Skeletal muscle cell (primary cell): ENCODE measurements at regions not wholly inside any gene's neighbourhood (a gene's known extent, or its start where the extent isn't known, plus 50 kb on each side); places are given as distances from the start of the nearest gene placed in this dataset.
"Not testable (repeated sequence)": the region's sequence is repeated elsewhere in the genome, so short reads cannot be mapped to it uniquely, and the experiment has no call there.

Experiments
- DNase-seq: peaks from one replicate; pipeline ENCODE4 v3.0.0-alpha.2; 2010; ENCODE audit warnings: low read depth
- H3K4me3 ChIP-seq: 2 replicates; pipeline ENCODE4 v1.5.1; 2011; ENCODE audit warnings: low read depth, mild to moderate bottlenecking, control low read depth, low read length, moderate library complexity

DNA sequence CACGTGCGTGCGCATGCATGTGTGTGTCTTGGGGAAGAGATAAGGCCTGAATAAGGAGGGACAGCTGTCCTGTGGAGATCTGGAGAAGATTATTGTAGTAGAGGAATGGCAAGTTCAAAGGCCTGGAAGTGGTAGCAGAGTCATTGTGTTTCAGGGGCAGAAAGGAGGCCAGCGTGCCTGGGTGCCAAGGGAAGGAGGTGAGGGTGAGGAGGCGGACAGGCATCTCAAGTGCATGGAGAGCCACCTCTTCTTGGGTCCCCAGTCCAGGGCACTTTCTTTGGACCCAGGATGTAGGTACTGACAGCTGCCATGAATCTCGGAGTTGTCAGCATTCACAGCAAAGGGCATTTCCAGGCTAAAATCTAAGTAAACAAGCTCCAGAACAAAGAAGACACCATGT, 279.7 kb upstream of the PLGLB1 start:
- not testable (repeated sequence) for H3K4me3 ChIP-seq, DNase-seq

DNA sequence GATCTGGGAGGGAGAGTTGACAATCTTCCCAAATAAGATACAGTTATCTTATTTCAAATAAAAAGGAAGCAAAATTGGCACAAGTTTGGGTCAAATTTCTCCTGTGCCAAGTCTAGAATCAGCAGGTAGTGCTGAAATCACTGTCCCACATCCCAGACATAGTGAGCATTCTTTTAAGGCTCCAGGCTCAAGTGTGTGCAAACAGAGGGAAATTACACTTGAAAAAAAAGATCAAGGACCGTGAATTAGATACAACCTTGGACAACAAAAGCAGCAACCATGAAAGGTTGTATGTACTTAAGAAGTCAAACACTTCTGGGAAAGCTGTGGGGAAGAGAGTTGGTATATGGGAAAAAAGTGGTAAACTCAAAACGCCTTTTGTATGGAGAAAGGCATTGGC, 280.2 kb upstream of the PLGLB1 start:
- DNase-seq, H3K4me3 ChIP-seq: not testable (repeated sequence)

DNA sequence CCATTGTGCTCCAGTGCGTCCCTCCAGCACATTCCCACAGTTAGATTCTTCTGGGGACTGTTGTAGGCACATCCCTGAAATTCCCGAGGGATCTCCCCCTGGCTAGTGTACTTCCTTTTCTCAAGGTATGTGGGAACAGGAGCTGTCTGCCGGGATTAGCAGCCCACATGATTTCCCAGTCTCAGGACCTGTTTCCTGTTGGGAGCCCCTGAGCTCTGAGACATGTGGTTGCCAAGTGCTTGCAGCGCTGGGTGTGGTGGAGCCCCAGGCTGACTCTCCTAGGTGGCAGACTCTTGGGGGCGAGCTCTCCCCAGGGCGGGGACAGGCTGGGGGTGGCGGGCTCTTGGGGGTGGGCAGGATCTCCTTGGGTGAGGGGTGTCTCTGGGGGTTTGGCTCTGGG, 287.0 kb upstream of the PLGLB1 start:
- not testable (repeated sequence) for H3K4me3 ChIP-seq, DNase-seq

DNA sequence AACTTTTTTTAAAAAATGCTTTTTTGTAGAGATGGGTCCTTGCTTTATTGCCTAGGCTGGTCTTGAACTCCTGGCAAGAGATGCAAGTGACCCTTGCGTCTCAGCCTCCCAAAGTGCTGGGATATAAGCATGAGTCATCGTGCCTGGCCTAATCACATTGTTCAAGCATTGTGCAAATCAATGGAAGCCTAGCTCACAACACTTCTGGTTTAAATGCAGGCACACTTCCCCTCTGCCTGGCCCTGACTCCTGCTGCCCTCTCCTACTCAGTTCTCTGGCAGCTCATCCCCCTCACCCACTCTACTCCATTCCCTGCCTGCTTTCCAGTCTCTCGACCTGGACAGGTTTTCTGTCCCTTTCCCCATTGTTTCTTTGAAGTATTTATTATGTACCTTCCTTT, 288.1 kb upstream of the PLGLB1 start:
- not testable (repeated sequence) for H3K4me3 ChIP-seq, DNase-seq

DNA sequence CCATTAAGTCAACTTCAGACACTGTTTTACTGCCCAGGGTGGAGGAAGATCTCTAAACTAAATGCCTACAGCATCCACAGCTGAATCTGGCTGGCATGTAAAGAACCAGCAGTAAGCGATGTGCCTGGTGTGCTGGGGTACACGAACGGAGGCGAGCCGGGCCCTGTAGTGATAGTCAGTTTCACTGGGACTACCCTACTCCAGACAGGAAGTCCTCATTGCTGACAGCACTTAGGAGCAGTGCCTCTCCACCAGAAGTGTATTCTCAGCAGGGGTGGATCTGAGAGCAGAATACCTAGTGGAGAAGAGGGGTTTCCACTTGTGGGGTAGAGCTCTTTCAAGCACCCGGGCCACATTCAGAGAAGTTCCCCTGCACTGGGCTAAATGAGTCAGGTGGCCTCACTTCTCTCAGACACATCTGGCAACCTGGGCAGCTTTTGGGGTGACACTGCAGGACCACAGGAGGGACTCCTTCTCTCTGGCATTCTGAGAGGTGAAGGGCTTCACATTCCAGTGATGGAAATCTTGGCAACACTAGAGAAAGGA, 290.3 kb upstream of the PLGLB1 start:
- DNase-seq, H3K4me3 ChIP-seq: not testable (repeated sequence)

DNA sequence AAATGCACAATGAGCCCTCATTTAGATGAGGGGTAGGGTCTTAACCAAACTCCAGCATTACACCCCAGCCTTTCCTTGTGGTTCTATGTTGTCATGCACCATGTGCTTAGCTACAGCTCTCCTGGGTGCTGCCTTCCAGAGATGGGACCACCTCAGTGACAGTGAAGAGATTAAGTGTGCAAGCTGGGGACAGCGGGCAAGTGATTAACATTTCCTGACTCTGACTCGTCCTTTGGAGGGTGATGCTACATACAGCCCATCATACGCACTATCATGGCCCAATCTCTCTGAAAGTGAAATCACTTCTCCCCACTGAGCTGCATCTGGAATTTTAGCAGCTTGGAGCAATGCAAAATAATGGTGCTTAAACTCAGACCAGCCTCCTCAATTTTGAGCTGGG, 293.0 kb upstream of the PLGLB1 start:
- DNase-seq, H3K4me3 ChIP-seq: not testable (repeated sequence)

DNA sequence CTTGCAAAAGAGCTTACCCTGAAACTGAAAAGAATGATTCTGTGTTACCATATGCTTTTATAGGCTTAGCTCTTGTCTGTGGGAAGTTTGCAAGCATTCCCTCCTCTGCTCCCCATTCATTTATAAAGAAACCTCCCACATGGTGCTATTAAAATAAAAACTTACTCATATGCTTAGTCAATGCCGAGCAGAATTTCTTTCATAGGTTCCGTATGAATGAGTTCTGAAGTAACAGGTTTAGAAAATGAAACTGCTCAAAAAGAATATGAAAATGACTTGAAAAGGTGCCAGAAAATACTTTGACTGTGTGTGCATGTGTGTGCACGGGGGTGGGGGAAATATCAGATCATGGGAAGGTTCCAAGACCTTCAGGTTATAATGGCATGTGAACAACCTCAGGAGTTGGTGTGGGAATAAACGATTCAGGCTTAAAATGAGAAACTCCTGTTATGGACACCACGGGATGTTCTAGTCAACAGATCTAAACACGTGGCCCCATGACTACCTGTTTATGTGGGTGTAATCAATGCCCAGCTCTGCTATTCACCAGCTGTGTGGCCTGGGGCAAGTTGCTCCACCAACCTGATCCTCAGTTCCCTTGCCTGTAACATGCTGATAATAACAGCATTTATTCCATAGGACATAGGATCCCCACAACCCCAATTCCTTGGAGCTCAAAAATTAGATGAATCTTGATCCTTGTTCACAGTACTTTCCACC, 293.7 kb upstream of the PLGLB1 start:
- H3K4me3 ChIP-seq, DNase-seq: not testable (repeated sequence)

DNA sequence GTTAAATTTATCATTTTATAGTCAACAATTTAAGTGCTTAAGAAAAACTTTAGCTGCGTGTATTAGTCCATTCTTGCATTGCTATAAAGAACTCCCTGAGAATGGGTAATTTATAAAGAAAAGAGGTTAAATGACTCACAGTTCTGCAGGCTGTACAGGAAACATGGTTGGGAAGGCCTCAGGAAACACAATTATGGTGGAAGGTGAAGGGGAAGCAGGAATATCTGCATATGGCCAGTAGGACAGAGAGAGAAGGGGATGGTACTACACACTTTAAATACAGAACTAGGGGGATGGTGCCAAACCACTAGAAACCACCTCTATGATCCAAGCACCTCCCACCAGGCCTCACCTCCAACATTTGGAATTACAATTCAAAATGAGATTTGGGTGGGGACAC, 295.5 kb upstream of the PLGLB1 start:
- H3K4me3 ChIP-seq, DNase-seq: not testable (repeated sequence)

DNA sequence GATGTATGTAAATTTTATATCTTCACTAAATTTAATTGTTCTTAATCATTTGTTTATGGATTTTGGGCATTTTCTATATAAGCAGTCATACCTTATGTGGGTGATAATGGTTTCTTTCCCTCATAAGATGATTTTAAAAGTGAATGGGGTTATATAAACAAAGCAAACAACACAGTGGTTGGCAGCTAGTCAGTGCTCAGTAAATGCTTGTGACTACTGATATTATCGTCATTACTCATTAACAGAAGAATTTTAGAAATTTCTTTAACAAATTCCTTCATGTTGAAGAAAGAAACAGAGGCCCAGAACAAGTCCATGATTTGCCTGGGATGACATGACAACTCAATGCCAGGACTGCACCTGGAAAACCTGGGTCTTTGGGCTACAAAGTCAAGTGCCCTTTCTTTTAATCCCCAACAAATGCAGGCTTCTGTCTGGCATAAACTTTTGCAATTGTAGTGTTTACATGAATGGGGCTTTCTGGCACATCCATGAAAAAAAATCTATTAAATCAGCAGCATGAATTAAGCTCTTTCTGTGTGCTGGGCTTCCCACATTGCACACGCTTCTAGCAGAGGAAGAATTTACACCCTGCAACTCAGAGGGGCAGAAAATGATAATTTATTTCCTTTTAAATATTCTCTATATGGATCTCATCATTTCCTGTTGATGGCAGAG, 297.3 kb upstream of the PLGLB1 start:
- DNase-seq: peak; percentile 22
- not testable (repeated sequence) for H3K4me3 ChIP-seq

DNA sequence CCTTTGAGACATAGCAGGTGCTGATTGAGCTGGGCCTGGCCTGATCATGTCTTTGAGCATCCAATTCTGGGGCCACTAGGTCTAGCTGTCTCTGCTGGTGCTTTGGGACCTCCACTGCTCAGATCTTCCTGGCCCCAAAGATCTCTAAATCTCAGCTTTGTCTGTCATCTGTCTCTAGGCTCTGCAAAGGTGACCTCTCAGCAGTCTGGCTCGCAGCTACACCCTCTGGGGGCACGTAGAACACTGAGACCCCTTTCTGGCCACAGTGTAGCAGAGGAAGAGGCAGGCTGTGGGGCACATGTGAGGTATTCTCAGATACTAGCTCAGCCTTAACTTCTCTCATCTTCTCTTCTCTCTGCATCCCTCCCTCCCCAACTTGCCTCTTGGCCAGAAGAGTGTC, 298.1 kb upstream of the PLGLB1 start:
- H3K4me3 ChIP-seq, DNase-seq: not testable (repeated sequence)

DNA sequence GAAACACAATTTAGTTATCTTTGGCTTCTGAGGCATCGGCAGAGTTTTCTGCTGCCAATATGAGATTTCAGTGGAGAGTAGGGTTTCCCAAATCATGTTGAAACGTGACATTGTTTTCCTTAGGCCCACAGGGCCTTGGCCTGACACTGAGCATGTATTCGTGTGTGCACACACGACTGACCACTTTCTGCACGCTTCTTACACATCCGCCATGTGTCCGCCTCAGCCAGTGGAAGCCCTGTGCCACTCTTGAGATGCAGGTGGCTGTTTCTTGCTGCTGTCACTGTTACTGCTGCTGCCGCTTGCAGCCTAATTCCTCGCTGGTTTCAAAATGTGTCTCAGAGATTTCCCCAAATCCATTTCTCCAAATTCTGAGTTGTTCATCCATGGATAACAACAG, 299.6 kb upstream of the PLGLB1 start:
- not testable (repeated sequence) for DNase-seq, H3K4me3 ChIP-seq

DNA sequence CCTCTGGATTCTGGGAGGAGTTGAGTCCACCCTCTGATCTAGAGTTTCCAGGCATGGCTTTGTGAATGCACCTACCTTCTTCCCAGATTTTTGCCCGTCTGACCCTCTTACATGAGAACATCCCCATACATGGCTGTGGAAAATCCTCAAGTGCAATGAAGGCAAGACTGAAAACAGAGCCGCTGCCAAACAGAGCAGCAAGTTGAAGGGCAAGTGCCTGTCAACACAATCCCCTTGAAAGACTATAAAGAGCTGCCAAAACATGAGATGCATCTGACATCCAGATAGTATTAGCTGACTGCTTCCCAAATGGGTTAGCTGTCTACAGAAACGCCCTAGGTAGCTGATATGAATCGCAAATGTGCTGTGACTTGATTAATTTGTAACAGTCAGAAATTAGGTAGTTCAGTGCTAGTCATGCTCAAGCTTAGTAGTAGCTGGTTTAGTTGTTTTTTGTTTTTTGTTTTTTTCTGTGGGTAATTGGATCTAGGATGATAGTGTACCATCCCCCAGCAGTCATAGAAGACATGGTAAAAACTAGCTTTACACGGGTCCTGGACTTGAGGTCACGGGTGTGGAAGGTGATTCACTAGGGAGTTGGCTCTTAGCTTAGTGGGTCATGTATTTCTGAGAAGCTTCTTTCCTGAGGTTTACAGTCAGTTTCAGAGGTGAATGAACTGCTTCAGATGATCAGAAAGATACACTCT, 302.8 kb upstream of the PLGLB1 start:
- not testable (repeated sequence) for H3K4me3 ChIP-seq, DNase-seq

DNA sequence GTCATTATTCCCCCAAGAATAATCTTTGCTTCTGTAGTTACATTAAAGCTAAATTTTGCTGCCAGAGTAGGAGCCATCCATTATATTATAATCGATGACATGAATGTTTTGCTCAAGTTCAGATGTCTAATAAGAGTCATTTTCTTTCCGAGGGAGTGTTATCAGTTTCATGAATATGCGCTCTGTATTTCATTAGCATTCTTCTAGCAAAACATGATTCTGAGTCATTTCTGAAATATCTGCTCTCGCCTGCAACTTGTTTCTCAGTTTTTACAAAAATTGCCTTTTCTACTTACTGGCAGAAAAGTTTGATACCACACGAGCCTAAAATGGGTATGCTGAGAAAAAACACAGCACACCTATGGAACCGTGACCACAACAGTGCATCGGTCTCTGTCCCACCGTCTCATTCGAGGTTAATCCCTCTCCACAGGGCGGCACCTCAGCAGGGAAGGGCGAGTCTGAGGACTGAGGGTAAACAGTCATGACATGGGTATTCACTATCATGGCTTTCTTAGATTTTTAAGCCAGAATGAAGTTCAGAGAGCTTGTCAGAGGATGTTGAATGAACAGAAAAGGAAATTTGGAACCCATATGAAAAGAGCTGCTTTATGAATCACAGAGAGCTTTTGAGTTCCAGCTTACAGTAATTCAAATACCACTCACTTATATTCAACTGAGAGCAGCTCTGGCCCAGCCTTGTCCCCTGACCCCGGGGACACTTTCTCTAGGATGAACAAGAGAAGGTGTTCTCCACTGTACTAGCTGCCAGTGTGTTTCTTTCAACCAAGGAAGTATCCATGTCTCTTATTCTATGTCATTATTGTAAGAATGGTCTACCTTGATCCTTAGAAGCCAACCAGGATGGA, 303.6 kb upstream of the PLGLB1 start:
- H3K4me3 ChIP-seq, DNase-seq: not testable (repeated sequence)

DNA sequence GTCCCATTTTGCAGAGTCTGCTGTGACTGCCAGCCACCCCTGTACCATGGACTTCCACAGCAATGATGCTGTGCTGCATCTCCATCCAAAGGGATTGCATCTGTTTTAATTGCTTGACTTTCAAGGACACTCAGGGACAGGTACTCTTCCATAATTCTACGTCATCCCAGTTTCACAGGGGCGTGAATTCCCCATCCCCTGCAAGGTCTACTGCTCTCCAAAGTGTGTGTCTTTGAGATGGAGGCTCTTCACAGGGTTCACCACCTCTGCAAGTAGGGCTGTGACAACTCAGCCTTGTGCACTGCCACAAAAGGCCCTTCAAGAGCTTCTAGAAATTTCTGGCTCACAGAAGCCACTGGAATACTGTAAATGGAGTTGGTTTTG, 304.3 kb upstream of the PLGLB1 start:
- not testable (repeated sequence) for DNase-seq, H3K4me3 ChIP-seq

DNA sequence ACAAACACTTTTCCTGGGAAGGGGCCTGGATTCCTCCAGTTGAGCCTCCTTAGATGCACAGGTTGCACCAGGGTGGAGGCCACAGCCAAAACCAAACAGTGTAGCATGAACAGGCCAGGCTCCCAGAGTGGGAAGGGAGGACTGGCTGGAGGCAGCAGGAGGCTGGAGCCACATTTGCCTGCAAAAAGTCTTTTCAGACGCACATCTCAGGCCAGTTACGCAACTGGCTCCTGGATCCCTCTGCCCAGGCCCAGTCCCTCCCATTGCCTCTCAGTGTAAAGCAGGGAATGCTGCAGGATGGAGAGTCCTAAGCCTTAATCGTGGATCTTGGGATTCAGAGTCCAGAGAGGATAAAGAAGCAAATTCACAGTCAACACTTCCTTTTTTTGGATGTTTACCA, 305.1 kb upstream of the PLGLB1 start:
- DNase-seq, H3K4me3 ChIP-seq: not testable (repeated sequence)

DNA sequence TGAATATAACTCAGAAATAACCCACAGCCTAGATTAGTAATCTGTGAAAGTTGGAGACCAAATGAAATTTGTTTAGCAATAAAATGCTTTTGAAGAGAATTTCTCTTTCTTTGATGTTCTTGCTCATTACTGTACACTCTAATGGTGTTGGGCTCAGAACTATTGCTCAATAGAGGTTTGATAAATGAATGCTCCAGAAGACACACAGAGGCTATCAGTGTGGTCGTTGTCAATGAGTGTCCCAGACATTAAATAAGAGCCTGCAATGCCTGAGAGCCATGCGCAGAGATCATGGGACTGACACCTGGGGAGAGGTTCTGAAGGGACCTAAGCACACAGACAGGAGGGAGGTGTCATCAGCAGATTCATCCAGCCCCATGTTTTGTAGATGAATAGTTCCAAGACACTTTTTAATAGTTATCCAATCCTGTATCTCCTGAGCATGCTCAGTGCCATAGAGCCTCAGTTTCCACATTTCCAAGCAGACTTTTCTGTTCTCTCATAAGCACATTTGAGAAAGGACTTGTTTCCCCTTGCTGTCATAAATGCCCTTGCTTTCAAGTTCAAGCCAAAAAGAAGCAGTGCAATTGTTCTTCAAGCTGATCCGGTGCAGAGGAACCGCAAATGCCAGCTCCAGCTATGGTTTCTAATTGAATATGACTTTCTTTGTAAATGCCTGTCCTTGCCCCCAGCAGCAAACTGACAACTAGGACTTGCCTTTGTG, 306.2 kb upstream of the PLGLB1 start:
- H3K4me3 ChIP-seq, DNase-seq: not testable (repeated sequence)

DNA sequence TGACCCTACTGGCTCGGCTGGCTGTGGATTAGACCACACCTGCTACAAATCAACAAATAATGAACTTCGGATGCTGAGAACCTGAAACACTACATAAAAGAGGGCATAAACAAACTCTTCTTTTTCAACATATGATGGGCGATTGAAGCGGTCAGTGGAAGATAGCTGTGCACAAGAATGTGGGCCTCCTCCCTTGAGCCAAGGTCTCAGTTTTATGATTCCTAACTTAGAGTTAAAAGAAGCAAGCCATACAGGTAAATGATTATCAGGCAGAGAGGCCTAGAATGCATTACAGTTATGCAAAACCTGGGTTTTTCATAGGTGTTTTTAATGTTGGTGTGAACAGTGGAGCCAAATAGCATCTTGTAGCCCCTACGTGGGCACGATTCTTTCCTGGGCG, 307.9 kb upstream of the PLGLB1 start:
- not testable (repeated sequence) for H3K4me3 ChIP-seq

DNA sequence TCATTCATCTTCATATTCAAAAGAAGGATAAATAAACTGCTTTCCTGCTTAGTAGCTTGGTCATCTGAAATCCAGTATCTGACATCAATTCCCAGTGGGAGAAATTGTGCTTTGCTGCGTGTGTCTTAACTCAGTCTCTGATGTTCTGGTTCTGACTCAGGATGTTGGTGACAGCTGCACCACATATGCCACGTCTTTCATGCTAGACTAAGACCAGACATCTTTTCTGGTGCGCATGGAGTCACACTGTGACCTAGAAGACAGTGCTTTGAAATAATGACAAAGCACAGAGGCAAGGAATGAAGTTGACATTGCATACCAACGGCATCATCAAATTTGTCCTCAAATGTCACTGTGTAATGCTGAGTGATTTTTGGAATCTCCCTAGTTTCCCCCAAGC, 308.8 kb upstream of the PLGLB1 start:
- not testable (repeated sequence) for DNase-seq, H3K4me3 ChIP-seq

More for the DNA sequence above, 307.9 kb upstream of the PLGLB1 start:
- not testable (repeated sequence) for DNase-seq
